ENCODE measurements at regions not wholly inside any gene's neighbourhood (a gene's known extent, or its start where the extent isn't known, plus 50 kb on each side); places are given as distances from the start of the nearest gene placed in this dataset.

DNA sequence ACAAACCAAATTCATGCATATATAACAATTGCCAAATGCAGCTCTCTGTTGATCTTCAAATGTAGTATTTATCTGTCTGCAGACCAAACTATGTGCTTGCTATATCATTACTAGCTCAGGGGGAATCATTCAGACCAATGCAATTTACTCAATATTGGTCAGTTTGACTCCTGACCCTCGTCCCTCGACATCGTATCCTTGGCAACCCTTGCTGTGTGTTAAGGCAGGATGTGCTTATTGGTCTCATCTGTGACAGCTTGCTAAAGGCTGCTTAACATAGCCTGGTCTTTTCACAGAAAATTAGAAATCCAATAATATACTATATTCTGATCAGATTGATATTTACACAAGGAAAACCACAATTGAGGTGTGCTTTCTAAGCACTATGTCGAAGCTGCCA is 747.1 kb downstream of the GALR1 start:
- H3K9ac ChIP-seq (ENCODE audit: low read length): no peak overlapping the region
- H3F3A ChIP-seq (ENCODE audit: insufficient read depth, low read length, poor library complexity, severe bottlenecking): no peaks in the 10 kb centered on the region
- H3K36me3 ChIP-seq (ENCODE audit: insufficient read depth, low read length): no peaks in the 10 kb centered on the region
- H2AFZ ChIP-seq (ENCODE audit: low read depth, low read length): no peak overlapping the region
- H3K27ac ChIP-seq (ENCODE audit: low read length): peak overlapping the region; percentile 48
- H3K4me2 ChIP-seq (ENCODE audit: low read length): no peak overlapping the region
- no peaks in the 10 kb centered on the region for H3K9me2 ChIP-seq (ENCODE audit: insufficient read depth, low read length)
- H3K9me3 ChIP-seq (ENCODE audit: low read length): no peaks in the 10 kb centered on the region
- no peaks in the 10 kb centered on the region for H3K27me3 ChIP-seq (ENCODE audit: insufficient read depth, low read depth, low read length)
- no peaks in the 10 kb centered on the region for H4K20me1 ChIP-seq (ENCODE audit: insufficient read depth)
- H3K79me2 ChIP-seq (replicated peaks; ENCODE audit: insufficient read depth, low read length): no peaks in the 10 kb centered on the region
- no peak overlapping the region for H3K4me3 ChIP-seq (ENCODE audit: low read length)
- TF ChIP-seq RAD21 (conservative IDR thresholded peaks at IDR 0.05) (no peak), POLR2AphosphoS5 (IDR thresholded peaks at IDR 0.05) (no peak), TAF1 (IDR thresholded peaks at IDR 0.05; ENCODE audit: low read depth) (no peak), SMC3 (conservative IDR thresholded peaks at IDR 0.05; ENCODE audit: poor library complexity) (no peak), EZH2 (IDR thresholded peaks at IDR 0.05; ENCODE audit: borderline replicate concordance, insufficient read depth, low read length, poor library complexity, severe bottlenecking) (no peak), MXI1 (conservative IDR thresholded peaks at IDR 0.05; ENCODE audit: poor library complexity, severe bottlenecking) (no peak), EP300 (conservative IDR thresholded peaks at IDR 0.05; ENCODE audit: poor library complexity, severe bottlenecking) (no peak)
- TF ChIP-seq, protein P1, sequence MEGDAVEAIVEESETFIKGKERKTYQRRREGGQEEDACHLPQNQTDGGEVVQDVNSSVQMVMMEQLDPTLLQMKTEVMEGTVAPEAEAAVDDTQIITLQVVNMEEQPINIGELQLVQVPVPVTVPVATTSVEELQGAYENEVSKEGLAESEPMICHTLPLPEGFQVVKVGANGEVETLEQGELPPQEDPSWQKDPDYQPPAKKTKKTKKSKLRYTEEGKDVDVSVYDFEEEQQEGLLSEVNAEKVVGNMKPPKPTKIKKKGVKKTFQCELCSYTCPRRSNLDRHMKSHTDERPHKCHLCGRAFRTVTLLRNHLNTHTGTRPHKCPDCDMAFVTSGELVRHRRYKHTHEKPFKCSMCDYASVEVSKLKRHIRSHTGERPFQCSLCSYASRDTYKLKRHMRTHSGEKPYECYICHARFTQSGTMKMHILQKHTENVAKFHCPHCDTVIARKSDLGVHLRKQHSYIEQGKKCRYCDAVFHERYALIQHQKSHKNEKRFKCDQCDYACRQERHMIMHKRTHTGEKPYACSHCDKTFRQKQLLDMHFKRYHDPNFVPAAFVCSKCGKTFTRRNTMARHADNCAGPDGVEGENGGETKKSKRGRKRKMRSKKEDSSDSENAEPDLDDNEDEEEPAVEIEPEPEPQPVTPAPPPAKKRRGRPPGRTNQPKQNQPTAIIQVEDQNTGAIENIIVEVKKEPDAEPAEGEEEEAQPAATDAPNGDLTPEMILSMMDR (IDR thresholded peaks at IDR 0.05; ENCODE audit: poor library complexity, severe bottlenecking): no peak
- TF ChIP-seq, protein P2, sequence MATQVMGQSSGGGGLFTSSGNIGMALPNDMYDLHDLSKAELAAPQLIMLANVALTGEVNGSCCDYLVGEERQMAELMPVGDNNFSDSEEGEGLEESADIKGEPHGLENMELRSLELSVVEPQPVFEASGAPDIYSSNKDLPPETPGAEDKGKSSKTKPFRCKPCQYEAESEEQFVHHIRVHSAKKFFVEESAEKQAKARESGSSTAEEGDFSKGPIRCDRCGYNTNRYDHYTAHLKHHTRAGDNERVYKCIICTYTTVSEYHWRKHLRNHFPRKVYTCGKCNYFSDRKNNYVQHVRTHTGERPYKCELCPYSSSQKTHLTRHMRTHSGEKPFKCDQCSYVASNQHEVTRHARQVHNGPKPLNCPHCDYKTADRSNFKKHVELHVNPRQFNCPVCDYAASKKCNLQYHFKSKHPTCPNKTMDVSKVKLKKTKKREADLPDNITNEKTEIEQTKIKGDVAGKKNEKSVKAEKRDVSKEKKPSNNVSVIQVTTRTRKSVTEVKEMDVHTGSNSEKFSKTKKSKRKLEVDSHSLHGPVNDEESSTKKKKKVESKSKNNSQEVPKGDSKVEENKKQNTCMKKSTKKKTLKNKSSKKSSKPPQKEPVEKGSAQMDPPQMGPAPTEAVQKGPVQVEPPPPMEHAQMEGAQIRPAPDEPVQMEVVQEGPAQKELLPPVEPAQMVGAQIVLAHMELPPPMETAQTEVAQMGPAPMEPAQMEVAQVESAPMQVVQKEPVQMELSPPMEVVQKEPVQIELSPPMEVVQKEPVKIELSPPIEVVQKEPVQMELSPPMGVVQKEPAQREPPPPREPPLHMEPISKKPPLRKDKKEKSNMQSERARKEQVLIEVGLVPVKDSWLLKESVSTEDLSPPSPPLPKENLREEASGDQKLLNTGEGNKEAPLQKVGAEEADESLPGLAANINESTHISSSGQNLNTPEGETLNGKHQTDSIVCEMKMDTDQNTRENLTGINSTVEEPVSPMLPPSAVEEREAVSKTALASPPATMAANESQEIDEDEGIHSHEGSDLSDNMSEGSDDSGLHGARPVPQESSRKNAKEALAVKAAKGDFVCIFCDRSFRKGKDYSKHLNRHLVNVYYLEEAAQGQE (IDR thresholded peaks at IDR 0.05; ENCODE audit: borderline replicate concordance): no peak

DNA sequence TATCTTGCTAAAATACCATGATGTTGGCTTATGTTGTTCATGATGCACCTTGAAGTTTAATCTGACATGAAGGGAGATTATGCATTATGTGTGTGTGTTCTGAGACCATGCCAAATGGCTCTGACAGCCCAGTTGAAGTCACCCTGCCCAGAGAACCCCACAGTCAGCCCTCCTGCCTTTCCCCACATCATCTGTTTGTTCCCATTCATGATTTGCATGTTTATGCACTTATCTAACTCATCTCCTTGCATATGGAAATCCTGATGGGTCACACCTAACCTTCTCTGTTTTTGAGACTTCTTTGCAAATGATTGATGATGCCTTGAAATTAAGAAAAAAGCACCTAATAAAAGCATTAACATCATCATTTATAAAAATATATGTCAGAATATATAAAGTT is 752.2 kb downstream of the GALR1 start:
- no peaks in the 10 kb centered on the region for H3F3A ChIP-seq (ENCODE audit: insufficient read depth, low read length, poor library complexity, severe bottlenecking)
- no peaks in the 10 kb centered on the region for H3K9me3 ChIP-seq (ENCODE audit: low read length)
- no peaks in the 10 kb centered on the region for H3K27me3 ChIP-seq (ENCODE audit: insufficient read depth, low read depth, low read length)
- TF ChIP-seq RAD21 (conservative IDR thresholded peaks at IDR 0.05) (no peak), SMC3 (conservative IDR thresholded peaks at IDR 0.05; ENCODE audit: poor library complexity) (no peak), EZH2 (IDR thresholded peaks at IDR 0.05; ENCODE audit: borderline replicate concordance, insufficient read depth, low read length, poor library complexity, severe bottlenecking) (no peak), MXI1 (conservative IDR thresholded peaks at IDR 0.05; ENCODE audit: poor library complexity, severe bottlenecking) (no peak), TAF1 (IDR thresholded peaks at IDR 0.05; ENCODE audit: low read depth) (no peak), EP300 (conservative IDR thresholded peaks at IDR 0.05; ENCODE audit: poor library complexity, severe bottlenecking) (no peak), POLR2AphosphoS5 (IDR thresholded peaks at IDR 0.05) (no peak)
- TF ChIP-seq, protein P2 (IDR thresholded peaks at IDR 0.05; ENCODE audit: borderline replicate concordance): no peak
- TF ChIP-seq, protein P1 (IDR thresholded peaks at IDR 0.05; ENCODE audit: poor library complexity, severe bottlenecking): no peak
- H3K36me3 ChIP-seq (ENCODE audit: insufficient read depth, low read length): no peaks in the 10 kb centered on the region
- H3K27ac ChIP-seq (ENCODE audit: low read length): no peak overlapping the region
- no peaks in the 10 kb centered on the region for H3K9me2 ChIP-seq (ENCODE audit: insufficient read depth, low read length)
- no peak overlapping the region for H2AFZ ChIP-seq (ENCODE audit: low read depth, low read length)
- no peak overlapping the region for H3K9ac ChIP-seq (ENCODE audit: low read length)
- no peaks in the 10 kb centered on the region for H4K20me1 ChIP-seq (ENCODE audit: insufficient read depth)
- no peak overlapping the region for H3K4me2 ChIP-seq (ENCODE audit: low read length)
- no peaks in the 10 kb centered on the region for H3K79me2 ChIP-seq (replicated peaks; ENCODE audit: insufficient read depth, low read length)
- no peak overlapping the region for H3K4me3 ChIP-seq (ENCODE audit: low read length)
